OCI-LY1 (cell line): ENCODE measurements at regions not wholly inside any gene's neighbourhood (a gene's known extent, or its start where the extent isn't known, plus 50 kb on each side); places are given as distances from the start of the nearest gene placed in this dataset.

ENCODE experiments used
- H2AFZ ChIP-seq: fragments of 200-600 bp; sonication (generic), shearing (Covaris generic); 2 replicates; pipeline ENCODE4 v1.6.0; 2014; ENCODE audit warnings: antibody characterized with exemption, mild to moderate bottlenecking, low read length
- H3F3A ChIP-seq: fragments of 200-600 bp; sonication (generic), shearing (Covaris generic); 2 replicates; pipeline ENCODE4 v1.6.0; 2014; ENCODE audit warnings: mild to moderate bottlenecking, antibody characterized with exemption, low read length, moderate library complexity; ENCODE audit not compliant: insufficient read depth
- H3K27ac ChIP-seq: fragments of 200-600 bp; sonication (generic); 2 replicates; pipeline ENCODE4 v1.5.1; 2014; ENCODE audit warnings: low read length, mixed run types, mild to moderate bottlenecking, low read depth; ENCODE audit not compliant: poor library complexity, severe bottlenecking
- H3K27me3 ChIP-seq: fragments of 200-600 bp; sonication (generic); 2 replicates; pipeline ENCODE4 v1.6.0; 2014; ENCODE audit warnings: antibody characterized with exemption, mild to moderate bottlenecking, low read length, moderate library complexity; ENCODE audit not compliant: insufficient read depth
- H3K36me3 ChIP-seq: fragments of 200-600 bp; sonication (generic); 2 replicates; pipeline ENCODE4 v1.6.1; 2014; ENCODE audit warnings: mild to moderate bottlenecking, antibody characterized with exemption, low read length, moderate library complexity, mixed read lengths; ENCODE audit not compliant: insufficient read depth
- H3K4me1 ChIP-seq: fragments of 200-600 bp; sonication (generic); 2 replicates; pipeline ENCODE4 v1.5.1; 2014; ENCODE audit warnings: mild to moderate bottlenecking, low read length, moderate library complexity; ENCODE audit not compliant: insufficient read depth, severe bottlenecking
- H3K4me2 ChIP-seq: fragments of 200-600 bp; sonication (generic), shearing (Covaris generic); 2 replicates; pipeline ENCODE4 v1.6.1; 2014; ENCODE audit warnings: low read length
- H3K4me3 ChIP-seq: fragments of 200-600 bp; sonication (generic); 2 replicates; pipeline ENCODE4 v1.5.1; 2014; ENCODE audit warnings: low read length, low read depth, mild to moderate bottlenecking, mixed read lengths; ENCODE audit not compliant: poor library complexity, severe bottlenecking
- H3K79me2 ChIP-seq: fragments of 200-600 bp; shearing (Covaris generic); 2 replicates; pipeline ENCODE4 v1.6.1; 2016; ENCODE audit warnings: mixed run types, low read length, mixed read lengths; ENCODE audit not compliant: insufficient read depth
- H3K9ac ChIP-seq: fragments of 200-600 bp; sonication (generic), shearing (Covaris generic); 2 replicates; pipeline ENCODE4 v1.6.1; 2014; ENCODE audit warnings: mild to moderate bottlenecking, low read length, mixed read lengths
- H3K9me2 ChIP-seq: fragments of 200-600 bp; sonication (generic), shearing (Covaris generic); 2 replicates; pipeline ENCODE4 v1.6.1; 2014; ENCODE audit warnings: low read depth, mild to moderate bottlenecking, low read length, mixed read lengths
- H3K9me3 ChIP-seq: fragments of 200-600 bp; shearing (Covaris generic); 2 replicates; pipeline ENCODE4 v1.6.1; 2014; ENCODE audit warnings: low read length, mixed read lengths
- H4K20me1 ChIP-seq: fragments of 200-600 bp; sonication (generic), shearing (Covaris generic); 2 replicates; pipeline ENCODE4 v1.6.0; 2016; ENCODE audit warnings: mild to moderate bottlenecking, low read length; ENCODE audit not compliant: insufficient read depth
- CTCF ChIP-seq: fragments of 200-600 bp; sonication (generic), shearing (Covaris generic); IDR thresholded peaks from 2 replicates; pipeline ENCODE4 v1.5.1; 2017; ENCODE audit warnings: mild to moderate bottlenecking, antibody characterized with exemption, low read length, moderate library complexity, mixed read lengths
- EZH2 ChIP-seq: fragments of 200-600 bp; sonication (generic), shearing (Covaris generic); IDR thresholded peaks from 2 replicates; pipeline ENCODE4 v1.8.0; 2017; ENCODE audit warnings: borderline replicate concordance, mixed run types, mild to moderate bottlenecking, antibody characterized with exemption, low read length, moderate library complexity, mixed read lengths

GRCh38 chr2:167733747-167734146, 513.6 kb downstream of the STK39 start:
- no peak overlapping the region for H3K9ac ChIP-seq
- no peaks in the 10 kb centered on the region for H4K20me1 ChIP-seq
- TF ChIP-seq EZH2 (no peak), CTCF (no peak)
- H3F3A ChIP-seq = no peaks in the 10 kb centered on the region
- no peaks in the 10 kb centered on the region for H3K9me2 ChIP-seq
- no peaks in the 10 kb centered on the region for H3K4me1 ChIP-seq
- no peak overlapping the region for H3K4me3 ChIP-seq
- H3K27me3 ChIP-seq = no peaks in the 10 kb centered on the region
- H3K4me2 ChIP-seq = no peak overlapping the region
- no peaks in the 10 kb centered on the region for H3K79me2 ChIP-seq
- H3K9me3 ChIP-seq = no peaks in the 10 kb centered on the region
- no peak overlapping the region for H3K27ac ChIP-seq
- H3K36me3 ChIP-seq = no peaks in the 10 kb centered on the region
- H2AFZ ChIP-seq = no peak overlapping the region

- no peaks in the 10 kb centered on the region for H3K9me2 ChIP-seq
Measured at GRCh38 chr2:167732326-167732725, 515.1 kb downstream of the STK39 start.

GRCh38 chr2:167729911-167730310, 517.5 kb downstream of the STK39 start:
- TF ChIP-seq EZH2 (no peak), CTCF (no peak)
- H3K9ac ChIP-seq = no peak overlapping the region
- H3K9me2 ChIP-seq = no peaks in the 10 kb centered on the region
- no peak overlapping the region for H3K27ac ChIP-seq
- H3K27me3 ChIP-seq = no peaks in the 10 kb centered on the region
- H3K4me2 ChIP-seq = no peak overlapping the region
- H3K79me2 ChIP-seq = no peaks in the 10 kb centered on the region
- H3K9me3 ChIP-seq = no peaks in the 10 kb centered on the region
- H4K20me1 ChIP-seq = no peaks in the 10 kb centered on the region
- H2AFZ ChIP-seq = no peak overlapping the region
- H3K36me3 ChIP-seq = no peaks in the 10 kb centered on the region
- no peaks in the 10 kb centered on the region for H3K4me1 ChIP-seq
- no peaks in the 10 kb centered on the region for H3F3A ChIP-seq
- no peak overlapping the region for H3K4me3 ChIP-seq

More at GRCh38 chr2:167732326-167732725, 515.1 kb downstream of the STK39 start:
- no peaks in the 10 kb centered on the region for H3K36me3 ChIP-seq
- no peak overlapping the region for H3K4me2 ChIP-seq
- no peak overlapping the region for H2AFZ ChIP-seq
- H3K27me3 ChIP-seq = no peaks in the 10 kb centered on the region
- TF ChIP-seq EZH2 (no peak), CTCF (no peak)
- H3K9ac ChIP-seq = no peak overlapping the region
- H3K4me1 ChIP-seq = no peaks in the 10 kb centered on the region
- H4K20me1 ChIP-seq = no peaks in the 10 kb centered on the region
- H3K4me3 ChIP-seq = no peak overlapping the region
- no peaks in the 10 kb centered on the region for H3K9me3 ChIP-seq
- no peaks in the 10 kb centered on the region for H3F3A ChIP-seq
- H3K79me2 ChIP-seq = no peaks in the 10 kb centered on the region
- no peak overlapping the region for H3K27ac ChIP-seq
